ENCODE measurements at regions not wholly inside any gene's neighbourhood (a gene's known extent, or its start where the extent isn't known, plus 50 kb on each side); places are given as distances from the start of the nearest gene placed in this dataset.

DNA sequence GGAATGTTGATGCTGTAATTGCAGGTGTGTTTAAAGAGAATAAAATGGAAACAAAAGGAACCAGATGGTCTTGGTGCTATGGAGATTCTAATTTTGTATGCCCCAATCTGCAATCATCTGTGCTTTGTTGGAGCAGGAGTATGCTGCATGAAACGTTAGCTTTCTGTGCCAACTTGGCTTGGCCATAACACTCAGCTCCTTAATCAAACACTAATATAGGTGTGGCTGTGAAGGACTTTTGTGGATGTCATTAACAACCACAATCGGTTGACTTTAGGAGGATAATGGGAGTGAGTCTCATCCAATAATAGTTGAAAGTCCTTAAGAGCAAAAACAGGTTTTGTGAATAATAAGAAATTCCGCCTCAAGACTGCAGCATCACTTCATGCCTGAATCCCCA is 399.2 kb downstream of the NLGN4X start:
- TF ChIP-seq CTCF (IDR thresholded peaks at IDR 0.05; ENCODE audit: insufficient read depth, low read length, poor library complexity, severe bottlenecking), result no peak
- no peak for DNase-seq (ENCODE audit: extremely low read depth, insufficient read length)
- H3K4me3 ChIP-seq (replicated peaks; ENCODE audit: low read depth, low read length), result no peak overlapping the region
- no peaks in the 10 kb centered on the region for H3K27me3 ChIP-seq (replicated peaks; ENCODE audit: control insufficient read depth, insufficient read depth, low read length)
- no peaks in the 10 kb centered on the region for H3K36me3 ChIP-seq (ENCODE audit: control insufficient read depth, insufficient read depth, low read length)

- no peak for TF ChIP-seq CTCF (IDR thresholded peaks at IDR 0.05; ENCODE audit: insufficient read depth, low read length, poor library complexity, severe bottlenecking)
- Histone ChIP-seq H3K36me3 (ENCODE audit: control insufficient read depth, insufficient read depth, low read length) (no peaks in the 10 kb centered on the region), H3K27me3 (replicated peaks; ENCODE audit: control insufficient read depth, insufficient read depth, low read length) (no peaks in the 10 kb centered on the region), H3K4me3 (replicated peaks; ENCODE audit: low read depth, low read length) (no peak overlapping the region)
- no peak for DNase-seq (ENCODE audit: extremely low read depth, insufficient read length)
Observed at GRCh38 chrX:5829060-5829459, 399.6 kb downstream of the NLGN4X start.

GRCh38 chrX:5823903-5824302 is 404.8 kb downstream of the NLGN4X start:
- DNase-seq (ENCODE audit: extremely low read depth, insufficient read length), result no peak
- no peak for TF ChIP-seq CTCF (IDR thresholded peaks at IDR 0.05; ENCODE audit: insufficient read depth, low read length, poor library complexity, severe bottlenecking)
- H3K27me3 ChIP-seq (replicated peaks; ENCODE audit: control insufficient read depth, insufficient read depth, low read length), result no peaks in the 10 kb centered on the region
- no peaks in the 10 kb centered on the region for H3K36me3 ChIP-seq (ENCODE audit: control insufficient read depth, insufficient read depth, low read length)
- H3K4me3 ChIP-seq (replicated peaks; ENCODE audit: low read depth, low read length), result no peak overlapping the region

GRCh38 chrX:5810636-5811035 is 418.0 kb downstream of the NLGN4X start:
- no peaks in the 10 kb centered on the region for H3K27me3 ChIP-seq (replicated peaks; ENCODE audit: control insufficient read depth, insufficient read depth, low read length)

DNA sequence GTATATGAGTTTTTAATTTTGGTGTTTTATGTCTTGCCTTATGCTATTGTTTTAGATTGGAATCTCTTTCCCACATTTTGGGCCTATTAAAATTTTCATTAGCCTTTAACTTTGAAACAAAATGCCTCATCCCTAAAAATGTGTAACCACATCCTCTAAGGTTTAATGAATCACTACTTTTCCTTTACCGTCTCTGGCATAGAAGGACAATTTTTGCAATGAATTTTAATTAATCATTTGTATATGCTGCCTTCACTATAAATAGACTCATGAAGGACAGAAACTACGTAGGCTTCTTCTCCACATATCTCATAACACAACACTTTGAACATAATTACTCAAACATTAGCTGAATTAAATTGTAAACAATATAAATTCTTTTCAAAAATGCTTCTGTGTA is 421.5 kb downstream of the NLGN4X start:
- no peak for TF ChIP-seq CTCF (IDR thresholded peaks at IDR 0.05; ENCODE audit: insufficient read depth, low read length, poor library complexity, severe bottlenecking)
- no peaks in the 10 kb centered on the region for H3K27me3 ChIP-seq (replicated peaks; ENCODE audit: control insufficient read depth, insufficient read depth, low read length)
- no peaks in the 10 kb centered on the region for H3K36me3 ChIP-seq (ENCODE audit: control insufficient read depth, insufficient read depth, low read length)
- no peak for DNase-seq (ENCODE audit: extremely low read depth, insufficient read length)
- H3K4me3 ChIP-seq (replicated peaks; ENCODE audit: low read depth, low read length), result no peak overlapping the region

More at GRCh38 chrX:5810636-5811035, 418.0 kb downstream of the NLGN4X start:
- no peak for TF ChIP-seq CTCF (IDR thresholded peaks at IDR 0.05; ENCODE audit: insufficient read depth, low read length, poor library complexity, severe bottlenecking)
- Histone ChIP-seq H3K4me3 (replicated peaks; ENCODE audit: low read depth, low read length) (no peak overlapping the region), H3K36me3 (ENCODE audit: control insufficient read depth, insufficient read depth, low read length) (no peaks in the 10 kb centered on the region)
- no peak for DNase-seq (ENCODE audit: extremely low read depth, insufficient read length)

DNA sequence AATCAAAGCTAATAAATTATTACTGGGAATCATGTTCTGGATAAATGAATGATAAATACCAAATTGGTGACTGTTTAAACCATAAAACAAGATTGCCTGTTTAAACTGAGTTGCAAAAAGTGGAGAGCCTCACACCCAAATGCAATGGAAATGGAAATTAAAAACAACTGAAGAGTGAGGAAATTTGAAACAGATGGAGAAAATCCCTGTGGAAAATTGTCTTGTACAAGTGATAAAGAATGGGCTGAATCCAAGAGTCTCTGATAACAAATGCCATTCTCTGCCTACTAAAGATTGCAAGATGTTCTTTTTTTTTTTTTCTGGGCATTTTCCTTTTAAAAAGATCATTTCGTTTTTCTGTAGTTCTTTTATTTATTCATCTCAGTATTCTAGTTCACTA is 426.3 kb downstream of the NLGN4X start:
- no peak for DNase-seq (ENCODE audit: extremely low read depth, insufficient read length)
- no peaks in the 10 kb centered on the region for H3K27me3 ChIP-seq (replicated peaks; ENCODE audit: control insufficient read depth, insufficient read depth, low read length)
- no peaks in the 10 kb centered on the region for H3K36me3 ChIP-seq (ENCODE audit: control insufficient read depth, insufficient read depth, low read length)
- TF ChIP-seq CTCF (IDR thresholded peaks at IDR 0.05; ENCODE audit: insufficient read depth, low read length, poor library complexity, severe bottlenecking), result no peak
- H3K4me3 ChIP-seq (replicated peaks; ENCODE audit: low read depth, low read length), result no peak overlapping the region

All from GM06990 (cell line).